ENCODE measurements at regions not wholly inside any gene's neighbourhood (a gene's known extent, or its start where the extent isn't known, plus 50 kb on each side); places are given as distances from the start of the nearest gene placed in this dataset.

GRCh38 chr1:5598824-5599395 lies 393.3 kb downstream of the NPHP4 start:
- DNase-seq (ENCODE audit: low read depth in 2 of 2): no peak

- no peak for DNase-seq (ENCODE audit: low read depth in 2 of 2)
Measured at GRCh38 chr1:5597991-5598823, 394.0 kb downstream of the NPHP4 start.

GRCh38 chr1:5597171-5597850 lies 394.9 kb downstream of the NPHP4 start:
- DNase-seq (ENCODE audit: low read depth in 2 of 2): no peak

- no peak for DNase-seq (ENCODE audit: low read depth in 2 of 2)
Measured at GRCh38 chr1:5596651-5597050, 395.6 kb downstream of the NPHP4 start.

GRCh38 chr1:5595531-5596170 lies 396.6 kb downstream of the NPHP4 start:
- DNase-seq (ENCODE audit: low read depth in 2 of 2): no peak

GRCh38 chr1:5594056-5594956 lies 397.9 kb downstream of the NPHP4 start:
- DNase-seq (ENCODE audit: low read depth in 2 of 2): no peak

GRCh38 chr1:5590717-5591116 lies 401.5 kb downstream of the NPHP4 start:
- no peak for DNase-seq (ENCODE audit: low read depth in 2 of 2)

GRCh38 chr1:5586629-5587028 lies 405.6 kb downstream of the NPHP4 start:
- DNase-seq (ENCODE audit: low read depth in 2 of 2): no peak

- DNase-seq (ENCODE audit: low read depth in 2 of 2): no peak
Measured at GRCh38 chr1:5585256-5585655, 407.0 kb downstream of the NPHP4 start.

- no peak for DNase-seq (ENCODE audit: low read depth in 2 of 2)
Measured at GRCh38 chr1:5580926-5581325, 411.3 kb downstream of the NPHP4 start.

- DNase-seq (ENCODE audit: low read depth in 2 of 2): no peak
Measured at GRCh38 chr1:5579966-5580365, 412.3 kb downstream of the NPHP4 start.

- DNase-seq (ENCODE audit: low read depth in 2 of 2): no peak
Measured at GRCh38 chr1:5578690-5579089, 413.5 kb downstream of the NPHP4 start.

GRCh38 chr1:5577255-5578040 lies 414.8 kb downstream of the NPHP4 start:
- DNase-seq (ENCODE audit: low read depth in 2 of 2): no peak

GRCh38 chr1:5576673-5577065 lies 415.6 kb downstream of the NPHP4 start:
- no peak for DNase-seq (ENCODE audit: low read depth in 2 of 2)

GRCh38 chr1:5576011-5576672 lies 416.1 kb downstream of the NPHP4 start:
- no peak for DNase-seq (ENCODE audit: low read depth in 2 of 2)

- no peak for DNase-seq (ENCODE audit: low read depth in 2 of 2)
Measured at GRCh38 chr1:5575396-5575940, 416.8 kb downstream of the NPHP4 start.

GRCh38 chr1:5574641-5575040 lies 417.6 kb downstream of the NPHP4 start:
- DNase-seq (ENCODE audit: low read depth in 2 of 2): no peak

- no peak for DNase-seq (ENCODE audit: low read depth in 2 of 2)
Measured at GRCh38 chr1:5572794-5573193, 419.4 kb downstream of the NPHP4 start.

GRCh38 chr1:5571861-5572401 lies 420.3 kb downstream of the NPHP4 start:
- no peak for DNase-seq (ENCODE audit: low read depth in 2 of 2)

Data from stimulated activated CD4-positive, alpha-beta T cell treated with anti-CD3 and anti-CD28 coated beads, Interleukin-12 subunit alpha, Interleukin-12 subunit beta, amount 100 ng/mL, for 24 hours (primary cell).